Panc1 (cell line): ENCODE measurements at regions not wholly inside any gene's neighbourhood (a gene's known extent, or its start where the extent isn't known, plus 50 kb on each side); places are given as distances from the start of the nearest gene placed in this dataset.

ENCODE experiments used
- ATAC-seq: fragments of 200-7000 bp; cut with Tn5 transposase; 2 replicates; pipeline ENCODE4 v1.9.1; 2020; ENCODE audit warnings: mild to moderate bottlenecking, moderate library complexity
- BruUV-seq: library from RNA; stranded (reverse); fragments of 400-500 nt; replicated peaks from 2 replicates; lab custom pipeline; 2021; lab: Mats Ljungman, UMichigan
- CTCF ChIA-PET: fragments of 300-600 bp; sonication (Branson Sonifier 250); formaldehyde crosslinking; loops from one replicate; lab custom pipeline; 2022; ENCODE audit warnings: antibody characterized with exemption; lab: Charles Lee
- POLR2A ChIA-PET: fragments of 300-600 bp; sonication (Branson Sonifier 250); formaldehyde crosslinking; loops from one replicate; lab custom pipeline; 2022; ENCODE audit warnings: antibody characterized with exemption; lab: Charles Lee
- DNase-seq: peaks from one replicate; pipeline ENCODE4 v3.0.0-alpha.2; 2010; ENCODE audit warnings: low read depth, low spot score
- H3K27ac ChIP-seq: 2 replicates; pipeline ENCODE4 v1.5.1; 2011; ENCODE audit warnings: mild to moderate bottlenecking, low read length, inconsistent platforms
- H3K27me3 ChIP-seq: fragments of 200-500 bp; sonication (Bioruptor generic); 2 replicates; pipeline ENCODE4 v1.6.0; 2014; ENCODE audit warnings: low read length, inconsistent platforms; ENCODE audit not compliant: control insufficient read depth, insufficient read depth
- H3K36me3 ChIP-seq: fragments of 200-500 bp; sonication (Bioruptor generic); 2 replicates; pipeline ENCODE4 v1.5.1; 2014; ENCODE audit warnings: inconsistent platforms, mild to moderate bottlenecking, low read length, moderate library complexity; ENCODE audit not compliant: control insufficient read depth, insufficient read depth
- H3K4me1 ChIP-seq: 2 replicates; pipeline ENCODE4 v1.5.1; 2011; ENCODE audit warnings: inconsistent platforms, mild to moderate bottlenecking, low read length, moderate library complexity; ENCODE audit not compliant: control insufficient read depth, insufficient read depth
- H3K4me3 ChIP-seq, 2 experiments: 2 replicates each; pipeline ENCODE4 v1.5.1; 2011 to 2012; ENCODE audit warnings: low read depth in 2 of 2, low read length in 2 of 2, mild to moderate bottlenecking in 2 of 2, inconsistent platforms in 1 of 2, moderate library complexity in 1 of 2
- H3K9me3 ChIP-seq: fragments of 200-500 bp; sonication (Bioruptor generic); 2 replicates; pipeline ENCODE4 v1.5.1; 2014; ENCODE audit warnings: low read depth, mild to moderate bottlenecking, inconsistent platforms, low read length, moderate library complexity; ENCODE audit not compliant: control insufficient read depth, insufficient read depth
- POLR2AphosphoS5 ChIP-seq: IDR thresholded peaks from 2 replicates; pipeline ENCODE4 v1.6.1; 2012; ENCODE audit warnings: mild to moderate bottlenecking, low read depth, low read length, moderate library complexity
- SIN3A ChIP-seq: IDR thresholded peaks from 2 replicates; pipeline ENCODE4 v1.6.1; 2012; ENCODE audit warnings: low read depth, mild to moderate bottlenecking, low read length, moderate library complexity, borderline replicate concordance; ENCODE audit not compliant: insufficient read depth
- TCF7L2 ChIP-seq: IDR thresholded peaks from 2 replicates; pipeline ENCODE4 v1.6.1; 2011; ENCODE audit warnings: mild to moderate bottlenecking, low read depth, low read length, inconsistent platforms
- in situ Hi-C: cut with HindIII; loops from 2 replicates; pipeline ENCODE4 v1.10.0; 2016; ENCODE audit warnings: low sequenced_read_pairs, low pct_unique_long_range_greater_than_20kb
- intact Hi-C: fragments of 100-400 bp; cut with micrococcal nuclease; formaldehyde crosslinking; loops from one replicate; pipeline ENCODE4 v1.10.0; 2022; ENCODE audit not compliant: unreplicated experiment
- TF ChIP-seq, protein P1 (sequence below): fragments of 450-650 bp; IDR thresholded peaks from 2 replicates; pipeline ENCODE4 v1.5.1; 2017; ENCODE audit warnings: mild to moderate bottlenecking
- TF ChIP-seq, protein P2 (sequence below), 2 experiments: IDR thresholded peaks; 2 replicates each; pipeline ENCODE4 v1.6.1; 2011 to 2012; ENCODE audit warnings: low read depth in 2 of 2, control low read depth in 1 of 2, low read length in 1 of 2, mild to moderate bottlenecking in 1 of 2, moderate library complexity in 1 of 2; ENCODE audit not compliant: insufficient read depth in 1 of 2

DNA sequence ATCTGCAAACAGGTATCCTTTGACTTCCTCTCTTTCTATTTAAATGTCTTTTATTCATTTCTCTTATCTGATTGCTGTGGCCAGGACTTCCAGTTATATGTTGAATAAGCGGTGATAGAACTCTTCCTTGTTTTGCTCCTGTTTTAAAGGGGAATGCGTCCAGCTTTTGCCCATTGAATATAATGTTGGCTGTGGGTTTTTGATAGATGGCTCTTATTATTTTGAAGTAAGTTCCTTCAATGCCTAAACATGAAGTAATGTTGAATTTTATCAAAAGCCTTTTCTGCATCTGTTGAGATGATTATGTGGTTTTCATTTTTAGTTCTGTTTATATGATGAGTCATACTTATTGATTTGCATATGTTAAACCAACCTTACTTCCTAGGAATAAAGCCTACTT lies 300.5 kb upstream of the CTNND2 start:
- Histone ChIP-seq H3K36me3 (no peaks in the 10 kb centered on the region), H3K4me1 (no peaks in the 10 kb centered on the region), H3K27me3 (no peaks in the 10 kb centered on the region), H3K4me3 (no peak overlapping the region), H3K27ac (no peak overlapping the region), H3K9me3 (0 out of 2 replicates have a peak, but pooled peaks cover 4% of the 10 kb centered on the region)
- in situ Hi-C loops (no loop called here), intact Hi-C loops (no loop called here)
- BruUV-seq = no TSS peak
- DNase-seq (no peak), ATAC-seq (no peak)
- no peak for TF ChIP-seq SIN3A
- TF ChIP-seq POLR2AphosphoS5 = no peak
- TF ChIP-seq, protein P1, sequence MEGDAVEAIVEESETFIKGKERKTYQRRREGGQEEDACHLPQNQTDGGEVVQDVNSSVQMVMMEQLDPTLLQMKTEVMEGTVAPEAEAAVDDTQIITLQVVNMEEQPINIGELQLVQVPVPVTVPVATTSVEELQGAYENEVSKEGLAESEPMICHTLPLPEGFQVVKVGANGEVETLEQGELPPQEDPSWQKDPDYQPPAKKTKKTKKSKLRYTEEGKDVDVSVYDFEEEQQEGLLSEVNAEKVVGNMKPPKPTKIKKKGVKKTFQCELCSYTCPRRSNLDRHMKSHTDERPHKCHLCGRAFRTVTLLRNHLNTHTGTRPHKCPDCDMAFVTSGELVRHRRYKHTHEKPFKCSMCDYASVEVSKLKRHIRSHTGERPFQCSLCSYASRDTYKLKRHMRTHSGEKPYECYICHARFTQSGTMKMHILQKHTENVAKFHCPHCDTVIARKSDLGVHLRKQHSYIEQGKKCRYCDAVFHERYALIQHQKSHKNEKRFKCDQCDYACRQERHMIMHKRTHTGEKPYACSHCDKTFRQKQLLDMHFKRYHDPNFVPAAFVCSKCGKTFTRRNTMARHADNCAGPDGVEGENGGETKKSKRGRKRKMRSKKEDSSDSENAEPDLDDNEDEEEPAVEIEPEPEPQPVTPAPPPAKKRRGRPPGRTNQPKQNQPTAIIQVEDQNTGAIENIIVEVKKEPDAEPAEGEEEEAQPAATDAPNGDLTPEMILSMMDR = no peak
- TF ChIP-seq TCF7L2 = no peak
- TF ChIP-seq, protein P2, sequence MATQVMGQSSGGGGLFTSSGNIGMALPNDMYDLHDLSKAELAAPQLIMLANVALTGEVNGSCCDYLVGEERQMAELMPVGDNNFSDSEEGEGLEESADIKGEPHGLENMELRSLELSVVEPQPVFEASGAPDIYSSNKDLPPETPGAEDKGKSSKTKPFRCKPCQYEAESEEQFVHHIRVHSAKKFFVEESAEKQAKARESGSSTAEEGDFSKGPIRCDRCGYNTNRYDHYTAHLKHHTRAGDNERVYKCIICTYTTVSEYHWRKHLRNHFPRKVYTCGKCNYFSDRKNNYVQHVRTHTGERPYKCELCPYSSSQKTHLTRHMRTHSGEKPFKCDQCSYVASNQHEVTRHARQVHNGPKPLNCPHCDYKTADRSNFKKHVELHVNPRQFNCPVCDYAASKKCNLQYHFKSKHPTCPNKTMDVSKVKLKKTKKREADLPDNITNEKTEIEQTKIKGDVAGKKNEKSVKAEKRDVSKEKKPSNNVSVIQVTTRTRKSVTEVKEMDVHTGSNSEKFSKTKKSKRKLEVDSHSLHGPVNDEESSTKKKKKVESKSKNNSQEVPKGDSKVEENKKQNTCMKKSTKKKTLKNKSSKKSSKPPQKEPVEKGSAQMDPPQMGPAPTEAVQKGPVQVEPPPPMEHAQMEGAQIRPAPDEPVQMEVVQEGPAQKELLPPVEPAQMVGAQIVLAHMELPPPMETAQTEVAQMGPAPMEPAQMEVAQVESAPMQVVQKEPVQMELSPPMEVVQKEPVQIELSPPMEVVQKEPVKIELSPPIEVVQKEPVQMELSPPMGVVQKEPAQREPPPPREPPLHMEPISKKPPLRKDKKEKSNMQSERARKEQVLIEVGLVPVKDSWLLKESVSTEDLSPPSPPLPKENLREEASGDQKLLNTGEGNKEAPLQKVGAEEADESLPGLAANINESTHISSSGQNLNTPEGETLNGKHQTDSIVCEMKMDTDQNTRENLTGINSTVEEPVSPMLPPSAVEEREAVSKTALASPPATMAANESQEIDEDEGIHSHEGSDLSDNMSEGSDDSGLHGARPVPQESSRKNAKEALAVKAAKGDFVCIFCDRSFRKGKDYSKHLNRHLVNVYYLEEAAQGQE (IDR thresholded peaks at IDR 0.05; ENCODE audit: insufficient read depth in 1 of 2, low read depth in 2 of 2, low read length in 1 of 2) = no peak
- ChIA-PET CTCF (no interaction called here), POLR2A (no interaction called here)

DNA sequence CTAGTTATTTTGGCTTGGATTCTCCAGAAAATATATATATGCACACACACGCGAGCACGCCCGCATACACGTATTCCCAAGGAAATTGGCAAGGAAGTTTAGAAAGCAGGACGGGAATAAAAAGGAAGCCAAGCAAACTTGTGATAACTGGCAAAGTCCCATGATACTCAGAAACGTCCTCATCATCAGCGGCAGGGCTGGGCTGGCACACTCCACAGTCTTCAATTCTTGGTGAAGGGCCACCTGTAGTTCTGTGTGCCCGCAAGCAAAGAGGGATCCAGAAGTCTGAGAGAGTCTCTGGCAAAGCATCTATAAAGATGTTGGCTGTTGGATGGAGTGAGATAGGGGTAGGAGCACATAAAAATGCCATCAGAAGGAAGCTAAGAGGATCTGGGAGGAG lies 289.3 kb upstream of the CTNND2 start:
- intact Hi-C loops = no loop called here
- no peak for TF ChIP-seq POLR2AphosphoS5
- TF ChIP-seq, protein P2 (IDR thresholded peaks at IDR 0.05; ENCODE audit: insufficient read depth in 1 of 2, low read depth in 2 of 2, low read length in 1 of 2) = no peak
- TF ChIP-seq SIN3A = no peak
- TF ChIP-seq, protein P1 = no peak
- TF ChIP-seq TCF7L2 = no peak
- CTCF ChIA-PET = no interaction called here
- Histone ChIP-seq H3K4me3 (no peak overlapping the region), H3K9me3 (no peaks in the 10 kb centered on the region), H3K4me1 (no peaks in the 10 kb centered on the region), H3K27me3 (no peaks in the 10 kb centered on the region), H3K36me3 (no peaks in the 10 kb centered on the region), H3K27ac (no peak overlapping the region)
- no peak for DNase-seq
- ATAC-seq = no peak
- no TSS peak for BruUV-seq
- POLR2A ChIA-PET = no interaction called here
- in situ Hi-C loops = no loop called here
